HEK293 (cell line): ENCODE measurements at regions not wholly inside any gene's neighbourhood (a gene's known extent, or its start where the extent isn't known, plus 50 kb on each side); places are given as distances from the start of the nearest gene placed in this dataset.

ENCODE experiments used
- CTCF ChIA-PET: fragments of 350-600 bp; formaldehyde crosslinking; extraction: SDS; loops from one replicate; lab custom pipeline; 2021; ENCODE audit warnings: antibody characterized with exemption; lab: Yijun Ruan, JAX
- POLR2A ChIA-PET: fragments of 300-600 bp; formaldehyde crosslinking; extraction: SDS; loops from one replicate; lab custom pipeline; 2020; ENCODE audit warnings: antibody characterized with exemption, inconsistent platforms; lab: Yijun Ruan, JAX
- H3K27ac ChIP-seq: fragments of 200-500 bp; sonication (Bioruptor generic); 2 replicates; pipeline ENCODE4 v1.5.1; 2014; ENCODE audit warnings: low read depth, low read length, control low read depth, inconsistent platforms; ENCODE audit errors: extremely low read depth
- H3K36me3 ChIP-seq, 2 experiments: fragments of 200-500 bp in 1 of 2; sonication (Bioruptor generic) in 1 of 2; 1 replicate in 1 of 2; 2 replicates in 1 of 2; pipeline ENCODE4 v1.5.1; 2014 to 2017; ENCODE audit warnings: inconsistent platforms in 2 of 2, low read length in 2 of 2; ENCODE audit not compliant: control insufficient read depth in 2 of 2, insufficient read depth in 1 of 2
- H3K4me1 ChIP-seq: fragments of 200-500 bp; sonication (Bioruptor generic); 2 replicates; pipeline ENCODE4 v1.5.1; 2014; ENCODE audit warnings: mild to moderate bottlenecking, low read length, inconsistent platforms; ENCODE audit not compliant: control insufficient read depth, insufficient read depth
- H3K4me3 ChIP-seq: 2 replicates; pipeline ENCODE4 v1.5.1; 2011; ENCODE audit warnings: low read depth, mild to moderate bottlenecking, control low read depth, low read length, moderate library complexity
- H3K9me3 ChIP-seq: fragments of 200-500 bp; sonication (Bioruptor generic); 2 replicates; pipeline ENCODE4 v1.5.1; 2014; ENCODE audit warnings: low read depth, low read length, inconsistent platforms; ENCODE audit not compliant: control insufficient read depth, insufficient read depth
- HOXD13 ChIP-seq: sonication (generic); formaldehyde crosslinking; IDR thresholded peaks from 2 replicates; pipeline ENCODE4 v1.8.0; 2022; ENCODE audit warnings: missing genetic modification reagents, borderline replicate concordance
- MEIS1 ChIP-seq: sonication (generic); formaldehyde crosslinking; IDR thresholded peaks from 2 replicates; pipeline ENCODE4 v1.8.1; 2022; ENCODE audit warnings: missing genetic modification reagents, mild to moderate bottlenecking, borderline replicate concordance
- OSR2 ChIP-seq: fragments of 450-650 bp; formaldehyde crosslinking; IDR thresholded peaks from 2 replicates; pipeline ENCODE4 v1.5.1; 2016; ENCODE audit warnings: missing biosample characterization, missing genetic modification characterization
- SCRT1 ChIP-seq: fragments of 450-650 bp; formaldehyde crosslinking; IDR thresholded peaks from 2 replicates; pipeline ENCODE4 v1.5.1; 2016; ENCODE audit warnings: missing biosample characterization, missing genetic modification characterization, borderline replicate concordance
- ZBTB20 ChIP-seq: fragments of 450-650 bp; formaldehyde crosslinking; IDR thresholded peaks from 2 replicates; pipeline ENCODE4 v1.5.1; 2016; ENCODE audit warnings: missing biosample characterization, missing genetic modification characterization
- ZFP37 ChIP-seq: fragments of 450-650 bp; formaldehyde crosslinking; IDR thresholded peaks from 2 replicates; pipeline ENCODE4 v1.5.1; 2016; ENCODE audit warnings: missing biosample characterization, missing genetic modification characterization
- ZNF155 ChIP-seq: fragments of 450-650 bp; formaldehyde crosslinking; IDR thresholded peaks from 2 replicates; pipeline ENCODE4 v1.5.1; 2016; ENCODE audit warnings: missing biosample characterization, missing genetic modification characterization
- ZNF157 ChIP-seq: fragments of 450-650 bp; formaldehyde crosslinking; IDR thresholded peaks from 2 replicates; pipeline ENCODE4 v1.5.1; 2016; ENCODE audit warnings: missing biosample characterization, missing genetic modification characterization
- ZNF16 ChIP-seq: fragments of 450-650 bp; formaldehyde crosslinking; IDR thresholded peaks from 2 replicates; pipeline ENCODE4 v1.5.1; 2016; ENCODE audit warnings: low read depth, missing biosample characterization, missing genetic modification characterization
- ZNF175 ChIP-seq: fragments of 450-650 bp; formaldehyde crosslinking; IDR thresholded peaks from 2 replicates; pipeline ENCODE4 v1.5.1; 2016; ENCODE audit warnings: missing biosample characterization, missing genetic modification characterization
- ZNF202 ChIP-seq: fragments of 450-650 bp; formaldehyde crosslinking; IDR thresholded peaks from 2 replicates; pipeline ENCODE4 v1.5.1; 2016; ENCODE audit warnings: missing biosample characterization, missing genetic modification characterization, borderline replicate concordance
- ZNF214 ChIP-seq: fragments of 450-650 bp; formaldehyde crosslinking; IDR thresholded peaks from 2 replicates; pipeline ENCODE4 v1.5.1; 2017; ENCODE audit warnings: missing biosample characterization, mild to moderate bottlenecking, missing genetic modification characterization, borderline replicate concordance
- ZNF350 ChIP-seq: fragments of 450-650 bp; formaldehyde crosslinking; IDR thresholded peaks from 2 replicates; pipeline ENCODE4 v1.5.0; 2017; ENCODE audit warnings: missing biosample characterization, mild to moderate bottlenecking, missing genetic modification characterization
- ZNF510 ChIP-seq: fragments of 450-650 bp; formaldehyde crosslinking; IDR thresholded peaks from 2 replicates; pipeline ENCODE4 v1.5.1; 2018; ENCODE audit warnings: mild to moderate bottlenecking, missing genetic modification characterization, missing biosample characterization; ENCODE audit not compliant: insufficient replicate concordance
- ZNF549 ChIP-seq: fragments of 450-650 bp; IDR thresholded peaks from 2 replicates; pipeline ENCODE4 v1.5.1; 2018; ENCODE audit warnings: missing biosample characterization, missing genetic modification characterization, mild to moderate bottlenecking, inconsistent platforms, moderate library complexity
- ZNF561 ChIP-seq: fragments of 450-650 bp; IDR thresholded peaks from 2 replicates; pipeline ENCODE4 v1.5.1; 2018; ENCODE audit warnings: missing biosample characterization, missing genetic modification characterization, borderline replicate concordance
- ZNF747 ChIP-seq: fragments of 450-650 bp; formaldehyde crosslinking; IDR thresholded peaks from 2 replicates; pipeline ENCODE4 v1.5.1; 2016; ENCODE audit warnings: missing biosample characterization, missing genetic modification characterization
- ZNF777 ChIP-seq: fragments of 450-650 bp; formaldehyde crosslinking; IDR thresholded peaks from 2 replicates; pipeline ENCODE4 v1.5.1; 2017; ENCODE audit warnings: missing biosample characterization, missing genetic modification characterization, borderline replicate concordance
- ZNF837 ChIP-seq: fragments of 450-650 bp; formaldehyde crosslinking; IDR thresholded peaks from 2 replicates; pipeline ENCODE4 v1.5.1; 2016; ENCODE audit warnings: missing biosample characterization, missing genetic modification characterization
- ZNF843 ChIP-seq: fragments of 450-650 bp; formaldehyde crosslinking; IDR thresholded peaks from 2 replicates; pipeline ENCODE4 v1.5.1; 2016; ENCODE audit warnings: missing biosample characterization, missing genetic modification characterization
- ZSCAN23 ChIP-seq: fragments of 450-650 bp; formaldehyde crosslinking; IDR thresholded peaks from 2 replicates; pipeline ENCODE4 v1.5.1; 2016; ENCODE audit warnings: missing biosample characterization, missing genetic modification characterization
- TF ChIP-seq, protein P1 (sequence below): fragments of 450-650 bp; formaldehyde crosslinking; IDR thresholded peaks from 2 replicates; pipeline ENCODE4 v1.5.1; 2016; ENCODE audit warnings: missing biosample characterization, missing genetic modification characterization
- TF ChIP-seq, protein P2 (sequence below): fragments of 450-650 bp; formaldehyde crosslinking; IDR thresholded peaks from 2 replicates; pipeline ENCODE4 v1.5.1; 2016; ENCODE audit warnings: missing biosample characterization, missing genetic modification characterization
- TF ChIP-seq, protein P3 (sequence below): fragments of 450-650 bp; formaldehyde crosslinking; IDR thresholded peaks from 2 replicates; pipeline ENCODE4 v1.5.1; 2017; ENCODE audit warnings: missing biosample characterization, missing genetic modification characterization
- TF ChIP-seq, protein P4 (sequence below): fragments of 450-650 bp; formaldehyde crosslinking; IDR thresholded peaks from 2 replicates; pipeline ENCODE4 v1.5.1; 2017; ENCODE audit warnings: missing biosample characterization, missing genetic modification characterization

DNA sequence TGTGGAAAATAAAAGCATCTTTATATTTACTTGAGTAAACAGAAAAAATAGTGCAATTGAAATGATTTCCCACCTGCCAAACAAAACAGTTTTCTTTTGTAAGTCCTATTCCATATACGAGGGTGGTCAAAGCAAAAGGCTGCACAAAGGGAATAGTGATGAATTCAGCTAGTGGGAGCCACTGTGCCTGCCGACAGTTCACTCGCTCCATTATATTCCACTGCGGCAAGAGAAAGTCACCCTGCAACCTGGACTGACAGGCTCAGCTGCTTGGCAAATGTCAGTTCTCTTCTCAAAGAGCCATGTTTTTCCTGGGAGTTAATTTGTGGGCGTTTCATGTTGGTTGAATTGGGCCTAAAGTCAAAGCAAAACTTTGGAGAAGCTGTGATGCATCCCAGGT, 145.4 kb downstream of the LMO4 start:
- POLR2A ChIA-PET: no interaction called here
- H3K4me1 ChIP-seq: 0 out of 2 replicates have a peak, but pooled peaks cover 2% of the 10 kb centered on the region

DNA sequence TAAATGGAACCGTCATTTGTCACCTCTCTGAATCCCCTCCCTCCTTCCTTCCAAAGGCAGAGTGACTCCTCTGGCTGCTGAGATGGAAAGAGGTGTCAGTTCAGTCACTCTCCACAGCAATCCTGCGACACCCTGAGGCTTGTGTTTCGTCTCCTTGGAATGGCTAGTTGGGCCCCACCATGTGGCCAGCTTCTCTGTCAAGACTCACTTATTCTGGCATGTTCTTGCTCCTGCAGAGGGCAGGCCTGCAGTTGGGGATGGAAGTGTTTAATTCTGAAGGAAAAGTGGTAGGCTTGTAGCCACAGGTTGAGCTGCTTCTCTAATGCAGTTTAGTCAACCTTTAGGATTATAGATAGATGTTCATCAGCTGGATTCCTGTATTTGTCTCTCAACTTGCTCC, 149.6 kb downstream of the LMO4 start:
- no peaks in the 10 kb centered on the region for H3K9me3 ChIP-seq
- TF ChIP-seq ZNF350 (tag by site-specific recombination) (no peak), MEIS1 (no peak), ZNF777 (tag by site-specific recombination) (no peak)
- TF ChIP-seq, protein P1, sequence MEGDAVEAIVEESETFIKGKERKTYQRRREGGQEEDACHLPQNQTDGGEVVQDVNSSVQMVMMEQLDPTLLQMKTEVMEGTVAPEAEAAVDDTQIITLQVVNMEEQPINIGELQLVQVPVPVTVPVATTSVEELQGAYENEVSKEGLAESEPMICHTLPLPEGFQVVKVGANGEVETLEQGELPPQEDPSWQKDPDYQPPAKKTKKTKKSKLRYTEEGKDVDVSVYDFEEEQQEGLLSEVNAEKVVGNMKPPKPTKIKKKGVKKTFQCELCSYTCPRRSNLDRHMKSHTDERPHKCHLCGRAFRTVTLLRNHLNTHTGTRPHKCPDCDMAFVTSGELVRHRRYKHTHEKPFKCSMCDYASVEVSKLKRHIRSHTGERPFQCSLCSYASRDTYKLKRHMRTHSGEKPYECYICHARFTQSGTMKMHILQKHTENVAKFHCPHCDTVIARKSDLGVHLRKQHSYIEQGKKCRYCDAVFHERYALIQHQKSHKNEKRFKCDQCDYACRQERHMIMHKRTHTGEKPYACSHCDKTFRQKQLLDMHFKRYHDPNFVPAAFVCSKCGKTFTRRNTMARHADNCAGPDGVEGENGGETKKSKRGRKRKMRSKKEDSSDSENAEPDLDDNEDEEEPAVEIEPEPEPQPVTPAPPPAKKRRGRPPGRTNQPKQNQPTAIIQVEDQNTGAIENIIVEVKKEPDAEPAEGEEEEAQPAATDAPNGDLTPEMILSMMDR (tag by site-specific recombination): peak; percentile 83
- CTCF ChIA-PET: interaction anchor here (0.6 to 0.7 kb wide), 2 partner anchors 11 to 27 kb away, joined by 3 read pairs; no protein-coding TSS in a partner anchor
- no peaks in the 10 kb centered on the region for H3K36me3 ChIP-seq
- POLR2A ChIA-PET: no interaction called here
- no peaks in the 10 kb centered on the region for H3K4me1 ChIP-seq
- H3K27ac ChIP-seq: no peak overlapping the region
- no peak overlapping the region for H3K4me3 ChIP-seq

More for the DNA sequence above, 145.4 kb downstream of the LMO4 start:
- Histone ChIP-seq H3K4me3 (no peak overlapping the region), H3K9me3 (no peaks in the 10 kb centered on the region), H3K36me3 (no peaks in the 10 kb centered on the region), H3K27ac (no peak overlapping the region)
- CTCF ChIA-PET: interaction anchor here (0.7 kb wide), 1 partner anchor 142 kb away, joined by 3 read pairs; no protein-coding TSS in a partner anchor
- TF ChIP-seq ZNF155: no peak
- no peak for TF ChIP-seq ZNF157
- TF ChIP-seq, protein P2, sequence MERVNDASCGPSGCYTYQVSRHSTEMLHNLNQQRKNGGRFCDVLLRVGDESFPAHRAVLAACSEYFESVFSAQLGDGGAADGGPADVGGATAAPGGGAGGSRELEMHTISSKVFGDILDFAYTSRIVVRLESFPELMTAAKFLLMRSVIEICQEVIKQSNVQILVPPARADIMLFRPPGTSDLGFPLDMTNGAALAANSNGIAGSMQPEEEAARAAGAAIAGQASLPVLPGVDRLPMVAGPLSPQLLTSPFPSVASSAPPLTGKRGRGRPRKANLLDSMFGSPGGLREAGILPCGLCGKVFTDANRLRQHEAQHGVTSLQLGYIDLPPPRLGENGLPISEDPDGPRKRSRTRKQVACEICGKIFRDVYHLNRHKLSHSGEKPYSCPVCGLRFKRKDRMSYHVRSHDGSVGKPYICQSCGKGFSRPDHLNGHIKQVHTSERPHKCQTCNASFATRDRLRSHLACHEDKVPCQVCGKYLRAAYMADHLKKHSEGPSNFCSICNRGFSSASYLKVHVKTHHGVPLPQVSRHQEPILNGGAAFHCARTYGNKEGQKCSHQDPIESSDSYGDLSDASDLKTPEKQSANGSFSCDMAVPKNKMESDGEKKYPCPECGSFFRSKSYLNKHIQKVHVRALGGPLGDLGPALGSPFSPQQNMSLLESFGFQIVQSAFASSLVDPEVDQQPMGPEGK: no peak
- no peak for TF ChIP-seq SCRT1
- no peak for TF ChIP-seq ZNF175 (tag by site-specific recombination)
- no peak for TF ChIP-seq ZNF549

DNA sequence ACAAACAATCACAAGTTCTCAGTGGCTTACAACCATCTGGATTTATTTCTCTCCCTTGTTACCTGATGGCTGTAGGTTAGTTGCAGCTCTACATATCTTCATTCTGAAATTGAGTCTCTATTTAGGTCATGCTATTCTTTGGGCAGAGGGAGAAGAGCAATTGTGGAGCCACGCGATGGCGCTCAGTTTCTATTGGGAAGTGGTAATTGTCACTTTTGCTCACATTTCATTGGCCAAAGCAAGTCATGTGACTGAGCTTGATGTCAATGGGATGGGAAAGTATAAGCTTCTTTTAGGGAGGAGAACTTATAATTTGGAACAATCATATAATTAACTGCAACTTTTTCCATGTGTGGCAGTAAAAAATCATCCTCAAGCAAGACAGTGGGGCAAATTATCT, 166.5 kb downstream of the LMO4 start:
- Histone ChIP-seq H3K27ac (no peak overlapping the region), H3K9me3 (no peaks in the 10 kb centered on the region), H3K4me1 (no peaks in the 10 kb centered on the region), H3K36me3 (no peaks in the 10 kb centered on the region), H3K4me3 (no peak overlapping the region)
- ChIA-PET POLR2A (no interaction called here), CTCF (interaction anchor here (0.5 to 1.1 kb wide), 5 partner anchors 150 to 1090 kb away, joined by 3 to 5 read pairs (median 4); no protein-coding TSS in a partner anchor)
- TF ChIP-seq, protein P3, sequence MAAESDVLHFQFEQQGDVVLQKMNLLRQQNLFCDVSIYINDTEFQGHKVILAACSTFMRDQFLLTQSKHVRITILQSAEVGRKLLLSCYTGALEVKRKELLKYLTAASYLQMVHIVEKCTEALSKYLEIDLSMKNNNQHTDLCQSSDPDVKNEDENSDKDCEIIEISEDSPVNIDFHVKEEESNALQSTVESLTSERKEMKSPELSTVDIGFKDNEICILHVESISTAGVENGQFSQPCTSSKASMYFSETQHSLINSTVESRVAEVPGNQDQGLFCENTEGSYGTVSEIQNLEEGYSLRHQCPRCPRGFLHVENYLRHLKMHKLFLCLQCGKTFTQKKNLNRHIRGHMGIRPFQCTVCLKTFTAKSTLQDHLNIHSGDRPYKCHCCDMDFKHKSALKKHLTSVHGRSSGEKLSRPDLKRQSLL (tag by site-specific recombination): no peak
- TF ChIP-seq HOXD13 (CRISPR knock-in tag) (no peak), OSR2 (no peak), ZNF16 (tag by site-specific recombination) (no peak), ZSCAN23 (tag by site-specific recombination) (no peak), ZNF214 (no peak), ZNF747 (tag by site-specific recombination) (no peak), ZBTB20 (tag by site-specific recombination) (no peak), ZNF843 (tag by site-specific recombination) (no peak), ZNF837 (no peak), ZFP37 (no peak), ZNF510 (no peak), ZNF202 (tag by site-specific recombination) (no peak), ZNF561 (tag by site-specific recombination) (no peak)
- TF ChIP-seq, protein P4, sequence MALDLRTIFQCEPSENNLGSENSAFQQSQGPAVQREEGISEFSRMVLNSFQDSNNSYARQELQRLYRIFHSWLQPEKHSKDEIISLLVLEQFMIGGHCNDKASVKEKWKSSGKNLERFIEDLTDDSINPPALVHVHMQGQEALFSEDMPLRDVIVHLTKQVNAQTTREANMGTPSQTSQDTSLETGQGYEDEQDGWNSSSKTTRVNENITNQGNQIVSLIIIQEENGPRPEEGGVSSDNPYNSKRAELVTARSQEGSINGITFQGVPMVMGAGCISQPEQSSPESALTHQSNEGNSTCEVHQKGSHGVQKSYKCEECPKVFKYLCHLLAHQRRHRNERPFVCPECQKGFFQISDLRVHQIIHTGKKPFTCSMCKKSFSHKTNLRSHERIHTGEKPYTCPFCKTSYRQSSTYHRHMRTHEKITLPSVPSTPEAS (tag by site-specific recombination): no peak
- TF ChIP-seq, protein P2: no peak
